Hematopoietic multipotent progenitor cell treated with erythropoietin and hydrocortisone succinate and interleukin-3 and kit ligand, for 6 days (in vitro differentiated cells): ENCODE measurements at regions not wholly inside any gene's neighbourhood (a gene's known extent, or its start where the extent isn't known, plus 50 kb on each side); places are given as distances from the start of the nearest gene placed in this dataset.
"Not testable (repeated sequence)": the region's sequence is repeated elsewhere in the genome, so short reads cannot be mapped to it uniquely, and the experiment has no call there.

Experiments
- DNase-seq: peaks from one replicate; pipeline ENCODE4 v3.0.0-alpha.2; 2015

GRCh38 chr17:12195418-12195817 is 174.7 kb downstream of the MAP2K4 start:
- no peak for DNase-seq

GRCh38 chr17:12201294-12201880 is 180.7 kb downstream of the MAP2K4 start:
- DNase-seq = no peak

GRCh38 chr17:12209632-12210191 is 189.0 kb downstream of the MAP2K4 start:
- no peak for DNase-seq

- DNase-seq = not testable (repeated sequence)
Observed at GRCh38 chr17:12220714-12221439, 200.2 kb downstream of the MAP2K4 start.

GRCh38 chr17:12222392-12222791 is 201.7 kb downstream of the MAP2K4 start:
- no peak for DNase-seq

- no peak for DNase-seq
Observed at GRCh38 chr17:12227547-12227946, 206.9 kb downstream of the MAP2K4 start.

- no peak for DNase-seq
Observed at GRCh38 chr17:12229335-12229734, 208.7 kb downstream of the MAP2K4 start.

GRCh38 chr17:12230481-12231354 is 210.0 kb downstream of the MAP2K4 start:
- DNase-seq = no peak

- DNase-seq = no peak
Observed at GRCh38 chr17:12231355-12231682, 210.6 kb downstream of the MAP2K4 start.

- not testable (repeated sequence) for DNase-seq
Observed at GRCh38 chr17:12239021-12239420, 218.3 kb downstream of the MAP2K4 start.

- DNase-seq = no peak
Observed at GRCh38 chr17:12242345-12242954, 221.8 kb downstream of the MAP2K4 start.

- no peak for DNase-seq
Observed at GRCh38 chr17:12247761-12248160, 227.1 kb downstream of the MAP2K4 start.

GRCh38 chr17:12250973-12251372 is 230.3 kb downstream of the MAP2K4 start:
- DNase-seq = no peak

GRCh38 chr17:12252462-12252861 is 231.8 kb downstream of the MAP2K4 start:
- DNase-seq = no peak

GRCh38 chr17:12254460-12254859 is 233.8 kb downstream of the MAP2K4 start:
- no peak for DNase-seq

GRCh38 chr17:12256380-12256995 is 235.8 kb downstream of the MAP2K4 start:
- DNase-seq = peak; percentile 63

GRCh38 chr17:12257176-12257575 is 236.5 kb downstream of the MAP2K4 start:
- DNase-seq = no peak

GRCh38 chr17:12261354-12261753 is 240.7 kb downstream of the MAP2K4 start:
- no peak for DNase-seq

GRCh38 chr17:12269751-12270150 is 249.1 kb downstream of the MAP2K4 start:
- DNase-seq = no peak

- no peak for DNase-seq
Observed at GRCh38 chr17:12277827-12278226, 257.1 kb downstream of the MAP2K4 start.

GRCh38 chr17:12282056-12282455 is 261.4 kb downstream of the MAP2K4 start:
- no peak for DNase-seq

- no peak for DNase-seq
Observed at GRCh38 chr17:12287953-12288352, 267.3 kb downstream of the MAP2K4 start.

GRCh38 chr17:12290207-12290606 is 269.5 kb downstream of the MAP2K4 start:
- DNase-seq = no peak
